Fibroblast of pulmonary artery (primary cell): ENCODE measurements at regions not wholly inside any gene's neighbourhood (a gene's known extent, or its start where the extent isn't known, plus 50 kb on each side); places are given as distances from the start of the nearest gene placed in this dataset.
A peak's percentile ranks its signal among the peaks of the same experiment; 100 is the strongest.

Source experiments
- DNase-seq: peaks from one replicate; pipeline ENCODE4 v3.0.0-alpha.2; 2010; ENCODE audit warnings: low read depth
- H3K4me3 ChIP-seq: replicated peaks from 2 replicates; pipeline ENCODE4 v1.5.1; 2011; ENCODE audit warnings: low read depth, mild to moderate bottlenecking, control low read depth, low read length, moderate library complexity
- CTCF ChIP-seq: IDR thresholded peaks from 2 replicates; pipeline ENCODE4 v1.5.1; 2011; ENCODE audit warnings: mild to moderate bottlenecking, control low read depth, low read length, inconsistent platforms; ENCODE audit errors: missing control alignments

GRCh38 chr10:78584681-78585080 lies 484.1 kb upstream of the ZMIZ1 start:
- TF ChIP-seq CTCF, result no peak
- H3K4me3 ChIP-seq, result no peak overlapping the region
- no peak for DNase-seq

- H3K4me3 ChIP-seq, result no peak overlapping the region
- DNase-seq, result no peak
- no peak for TF ChIP-seq CTCF
Observed at GRCh38 chr10:78585952-78586351, 482.8 kb upstream of the ZMIZ1 start.

GRCh38 chr10:78588194-78588811 lies 480.5 kb upstream of the ZMIZ1 start:
- no peak for TF ChIP-seq CTCF
- peak; percentile 75 for DNase-seq

GRCh38 chr10:78589687-78590086 lies 479.1 kb upstream of the ZMIZ1 start:
- DNase-seq, result no peak
- TF ChIP-seq CTCF, result no peak
- H3K4me3 ChIP-seq, result no peak overlapping the region

More at GRCh38 chr10:78588194-78588811, 480.5 kb upstream of the ZMIZ1 start:
- H3K4me3 ChIP-seq, result no peak overlapping the region

- no peak overlapping the region for H3K4me3 ChIP-seq
- DNase-seq, result no peak
- TF ChIP-seq CTCF, result no peak
Observed at GRCh38 chr10:78591066-78591465, 477.7 kb upstream of the ZMIZ1 start.

- H3K4me3 ChIP-seq, result no peak overlapping the region
- DNase-seq, result no peak
- TF ChIP-seq CTCF, result no peak
Observed at GRCh38 chr10:78594559-78595268, 474.1 kb upstream of the ZMIZ1 start.

- TF ChIP-seq CTCF, result no peak
- no peak overlapping the region for H3K4me3 ChIP-seq
- DNase-seq, result no peak
Observed at GRCh38 chr10:78595269-78595619, 473.5 kb upstream of the ZMIZ1 start.
